ENCODE measurements at regions not wholly inside any gene's neighbourhood (a gene's known extent, or its start where the extent isn't known, plus 50 kb on each side); places are given as distances from the start of the nearest gene placed in this dataset.

- no peak for TF ChIP-seq MAZ (IDR thresholded peaks at IDR 0.05; ENCODE audit: borderline replicate concordance, low read depth, low read length)
- TF ChIP-seq MAZ (CRISPR knock-in tag; IDR thresholded peaks at IDR 0.05; ENCODE audit: low read depth) = no peak; the same call in 1 of the 2 replicates
- peak; percentile 98 for TF ChIP-seq SMAD3 (CRISPR knock-in tag; IDR thresholded peaks at IDR 0.05)
- no peak for TF ChIP-seq ZNF619 (CRISPR knock-in tag; IDR thresholded peaks at IDR 0.05)
- TF ChIP-seq ZNF574 (CRISPR knock-in tag; IDR thresholded peaks at IDR 0.05) = peak; percentile 91
- peak; percentile 42 to 61; a peak in 1 of 4 replicates for TF ChIP-seq POLR2A (IDR thresholded peaks at IDR 0.05; ENCODE audit: insufficient read depth in 1 of 2, low read depth in 2 of 2, low read length in 2 of 2)
- TF ChIP-seq ZNF343 (CRISPR knock-in tag; IDR thresholded peaks at IDR 0.05) = no peak
- no peak for TF ChIP-seq TMF1 (CRISPR knock-in tag; IDR thresholded peaks at IDR 0.05; ENCODE audit: low read depth)
- TF ChIP-seq TCF7 (IDR thresholded peaks at IDR 0.05; ENCODE audit: low read depth) = peak; percentile 95
- TF ChIP-seq ZSCAN12 (CRISPR knock-in tag; IDR thresholded peaks at IDR 0.05) = no peak
- 0 out of 2 replicates have a peak, but pooled peaks have one; percentile 75 for TF ChIP-seq KLF9 (CRISPR knock-in tag; IDR thresholded peaks at IDR 0.05; ENCODE audit: low read depth)
- TF ChIP-seq, protein P1, sequence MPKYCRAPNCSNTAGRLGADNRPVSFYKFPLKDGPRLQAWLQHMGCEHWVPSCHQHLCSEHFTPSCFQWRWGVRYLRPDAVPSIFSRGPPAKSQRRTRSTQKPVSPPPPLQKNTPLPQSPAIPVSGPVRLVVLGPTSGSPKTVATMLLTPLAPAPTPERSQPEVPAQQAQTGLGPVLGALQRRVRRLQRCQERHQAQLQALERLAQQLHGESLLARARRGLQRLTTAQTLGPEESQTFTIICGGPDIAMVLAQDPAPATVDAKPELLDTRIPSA (CRISPR knock-in tag; IDR thresholded peaks at IDR 0.05; ENCODE audit: borderline replicate concordance) = no peak
- no peak for TF ChIP-seq HOXA9 (CRISPR knock-in tag; IDR thresholded peaks at IDR 0.05; ENCODE audit: borderline replicate concordance)
- peak; percentile 80 for TF ChIP-seq HMG20B (CRISPR knock-in tag; conservative IDR thresholded peaks at IDR 0.05)
- peak; percentile 99 for TF ChIP-seq MED1 (CRISPR knock-in tag; IDR thresholded peaks at IDR 0.05)
- no peak for TF ChIP-seq ZNF30 (CRISPR knock-in tag; IDR thresholded peaks at IDR 0.05)
- TF ChIP-seq PPARG (CRISPR knock-in tag; conservative IDR thresholded peaks at IDR 0.05) = peak; percentile 92
- peak; percentile 64 for TF ChIP-seq ATF1 (CRISPR knock-in tag; IDR thresholded peaks at IDR 0.05)
- no peak for TF ChIP-seq ZNF816 (CRISPR knock-in tag; IDR thresholded peaks at IDR 0.05; ENCODE audit: borderline replicate concordance)
- TF ChIP-seq, protein P2, sequence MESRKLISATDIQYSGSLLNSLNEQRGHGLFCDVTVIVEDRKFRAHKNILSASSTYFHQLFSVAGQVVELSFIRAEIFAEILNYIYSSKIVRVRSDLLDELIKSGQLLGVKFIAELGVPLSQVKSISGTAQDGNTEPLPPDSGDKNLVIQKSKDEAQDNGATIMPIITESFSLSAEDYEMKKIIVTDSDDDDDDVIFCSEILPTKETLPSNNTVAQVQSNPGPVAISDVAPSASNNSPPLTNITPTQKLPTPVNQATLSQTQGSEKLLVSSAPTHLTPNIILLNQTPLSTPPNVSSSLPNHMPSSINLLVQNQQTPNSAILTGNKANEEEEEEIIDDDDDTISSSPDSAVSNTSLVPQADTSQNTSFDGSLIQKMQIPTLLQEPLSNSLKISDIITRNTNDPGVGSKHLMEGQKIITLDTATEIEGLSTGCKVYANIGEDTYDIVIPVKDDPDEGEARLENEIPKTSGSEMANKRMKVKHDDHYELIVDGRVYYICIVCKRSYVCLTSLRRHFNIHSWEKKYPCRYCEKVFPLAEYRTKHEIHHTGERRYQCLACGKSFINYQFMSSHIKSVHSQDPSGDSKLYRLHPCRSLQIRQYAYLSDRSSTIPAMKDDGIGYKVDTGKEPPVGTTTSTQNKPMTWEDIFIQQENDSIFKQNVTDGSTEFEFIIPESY (CRISPR knock-in tag; IDR thresholded peaks at IDR 0.05) = peak; percentile 97
- peak; percentile 67; the same call in 1 of the 2 replicates for TF ChIP-seq KLF6 (CRISPR knock-in tag; IDR thresholded peaks at IDR 0.05)
- TF ChIP-seq RAD51 (IDR thresholded peaks at IDR 0.05; ENCODE audit: borderline replicate concordance) = no peak
- TF ChIP-seq, protein P3, sequence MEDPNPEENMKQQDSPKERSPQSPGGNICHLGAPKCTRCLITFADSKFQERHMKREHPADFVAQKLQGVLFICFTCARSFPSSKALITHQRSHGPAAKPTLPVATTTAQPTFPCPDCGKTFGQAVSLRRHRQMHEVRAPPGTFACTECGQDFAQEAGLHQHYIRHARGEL (CRISPR knock-in tag; IDR thresholded peaks at IDR 0.05) = no peak
- TF ChIP-seq, protein P4, sequence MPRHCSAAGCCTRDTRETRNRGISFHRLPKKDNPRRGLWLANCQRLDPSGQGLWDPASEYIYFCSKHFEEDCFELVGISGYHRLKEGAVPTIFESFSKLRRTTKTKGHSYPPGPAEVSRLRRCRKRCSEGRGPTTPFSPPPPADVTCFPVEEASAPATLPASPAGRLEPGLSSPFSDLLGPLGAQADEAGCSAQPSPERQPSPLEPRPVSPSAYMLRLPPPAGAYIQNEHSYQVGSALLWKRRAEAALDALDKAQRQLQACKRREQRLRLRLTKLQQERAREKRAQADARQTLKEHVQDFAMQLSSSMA (CRISPR knock-in tag; IDR thresholded peaks at IDR 0.05) = no peak
- TF ChIP-seq ZNF333 (CRISPR knock-in tag; IDR thresholded peaks at IDR 0.05; ENCODE audit: borderline replicate concordance) = no peak
- TF ChIP-seq, protein P5, sequence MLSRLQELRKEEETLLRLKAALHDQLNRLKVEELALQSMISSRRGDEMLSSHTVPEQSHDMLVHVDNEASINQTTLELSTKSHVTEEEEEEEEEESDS (CRISPR knock-in tag; IDR thresholded peaks at IDR 0.05; ENCODE audit: borderline replicate concordance) = no peak
Observed at GRCh38 chr21:15140321-15141019, 75.7 kb upstream of the NRIP1 start (continued).
